ENCODE measurements at regions not wholly inside any gene's neighbourhood (a gene's known extent, or its start where the extent isn't known, plus 50 kb on each side); places are given as distances from the start of the nearest gene placed in this dataset.

DNA sequence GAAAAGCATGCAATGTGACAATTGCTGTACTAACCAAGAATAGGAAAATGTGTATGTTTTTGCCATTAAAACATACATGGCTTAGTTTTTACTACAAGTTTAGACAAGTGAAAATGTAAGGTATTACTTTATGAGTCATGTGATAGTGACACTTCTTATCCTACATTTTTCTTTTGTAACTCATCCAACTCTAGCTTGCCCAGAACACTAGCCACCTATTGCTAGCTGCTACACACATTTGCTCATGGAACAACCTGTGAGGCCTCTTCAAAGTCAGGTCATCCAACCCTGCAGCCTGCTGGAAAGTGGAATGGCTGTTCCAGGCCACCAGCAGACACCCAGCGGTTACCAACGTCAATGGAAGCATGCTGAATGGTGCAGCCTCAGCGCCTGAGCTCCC is 1043.9 kb downstream of the TMEM182 start:
- H2AFZ ChIP-seq = no peak overlapping the region
- H3K9ac ChIP-seq = no peak overlapping the region
- no peaks in the 10 kb centered on the region for H3K27me3 ChIP-seq (ENCODE audit: control insufficient read depth, insufficient read depth, low read length)
- H3K79me2 ChIP-seq = no peaks in the 10 kb centered on the region
- H3K4me2 ChIP-seq (ENCODE audit: low read length) = no peak overlapping the region
- H3K36me3 ChIP-seq (ENCODE audit: control insufficient read depth, insufficient read depth, low read length) = no peaks in the 10 kb centered on the region
- no peaks in the 10 kb centered on the region for H3K9me3 ChIP-seq (ENCODE audit: control insufficient read depth, low read length)
- no peak overlapping the region for H3K27ac ChIP-seq
- no peak overlapping the region for H3K4me3 ChIP-seq (ENCODE audit: low read depth, low read length)
- no peaks in the 10 kb centered on the region for H3K4me1 ChIP-seq
- TF ChIP-seq, protein P1, sequence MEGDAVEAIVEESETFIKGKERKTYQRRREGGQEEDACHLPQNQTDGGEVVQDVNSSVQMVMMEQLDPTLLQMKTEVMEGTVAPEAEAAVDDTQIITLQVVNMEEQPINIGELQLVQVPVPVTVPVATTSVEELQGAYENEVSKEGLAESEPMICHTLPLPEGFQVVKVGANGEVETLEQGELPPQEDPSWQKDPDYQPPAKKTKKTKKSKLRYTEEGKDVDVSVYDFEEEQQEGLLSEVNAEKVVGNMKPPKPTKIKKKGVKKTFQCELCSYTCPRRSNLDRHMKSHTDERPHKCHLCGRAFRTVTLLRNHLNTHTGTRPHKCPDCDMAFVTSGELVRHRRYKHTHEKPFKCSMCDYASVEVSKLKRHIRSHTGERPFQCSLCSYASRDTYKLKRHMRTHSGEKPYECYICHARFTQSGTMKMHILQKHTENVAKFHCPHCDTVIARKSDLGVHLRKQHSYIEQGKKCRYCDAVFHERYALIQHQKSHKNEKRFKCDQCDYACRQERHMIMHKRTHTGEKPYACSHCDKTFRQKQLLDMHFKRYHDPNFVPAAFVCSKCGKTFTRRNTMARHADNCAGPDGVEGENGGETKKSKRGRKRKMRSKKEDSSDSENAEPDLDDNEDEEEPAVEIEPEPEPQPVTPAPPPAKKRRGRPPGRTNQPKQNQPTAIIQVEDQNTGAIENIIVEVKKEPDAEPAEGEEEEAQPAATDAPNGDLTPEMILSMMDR (IDR thresholded peaks at IDR 0.05) = no peak

DNA sequence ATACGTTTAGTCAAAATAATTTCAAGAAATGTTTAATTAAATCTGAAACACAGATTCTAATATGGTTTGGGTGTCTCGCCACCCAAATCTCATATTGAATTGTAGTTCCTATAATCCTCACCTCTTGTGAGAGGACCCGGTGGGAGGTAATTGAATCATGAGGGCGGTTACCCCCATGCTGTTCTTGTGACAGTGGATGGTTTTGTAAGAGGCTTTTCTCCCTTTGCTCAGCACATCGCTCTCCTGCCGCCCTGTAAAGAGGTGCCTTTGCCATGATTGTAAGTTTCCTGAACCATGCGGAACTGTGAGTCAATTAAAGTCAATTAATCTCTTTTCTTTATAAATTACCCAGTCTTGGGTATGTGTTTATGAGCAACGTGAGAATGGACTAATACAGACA is 1045.1 kb upstream of the POU3F3 start:
- Histone ChIP-seq H3K79me2 (no peaks in the 10 kb centered on the region), H3K27ac (no peak overlapping the region), H3K9ac (no peak overlapping the region), H3K4me3 (ENCODE audit: low read depth, low read length) (no peak overlapping the region), H3K36me3 (ENCODE audit: control insufficient read depth, insufficient read depth, low read length) (no peaks in the 10 kb centered on the region), H3K4me2 (ENCODE audit: low read length) (no peak overlapping the region), H3K27me3 (ENCODE audit: control insufficient read depth, insufficient read depth, low read length) (no peaks in the 10 kb centered on the region), H3K4me1 (no peaks in the 10 kb centered on the region), H3K9me3 (ENCODE audit: control insufficient read depth, low read length) (no peaks in the 10 kb centered on the region), H2AFZ (no peak overlapping the region)
- TF ChIP-seq, protein P1 (IDR thresholded peaks at IDR 0.05) = no peak

DNA sequence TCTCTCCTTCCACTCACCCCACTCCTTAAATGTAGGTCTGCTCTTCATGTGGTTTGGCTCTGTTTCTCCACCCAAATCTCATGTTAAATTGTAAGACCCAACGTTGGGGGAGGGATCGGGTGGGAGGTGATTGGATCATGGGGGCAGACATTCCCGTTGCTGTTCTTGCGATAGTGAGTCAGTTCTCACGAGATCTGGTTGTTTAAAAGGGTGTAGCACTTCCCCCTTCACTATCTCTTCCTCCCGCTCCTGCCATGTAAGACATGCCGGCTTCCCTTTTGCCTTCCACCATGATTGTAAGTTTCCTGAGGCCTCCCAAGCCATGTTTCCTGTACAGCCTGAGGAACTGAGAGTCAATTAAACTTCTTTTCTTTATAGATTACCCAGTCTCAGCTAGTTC is 1044.5 kb upstream of the POU3F3 start:
- H3K27me3 ChIP-seq (ENCODE audit: control insufficient read depth, insufficient read depth, low read length) = no peaks in the 10 kb centered on the region
- no peaks in the 10 kb centered on the region for H3K4me1 ChIP-seq
- no peak overlapping the region for H2AFZ ChIP-seq
- H3K4me2 ChIP-seq (ENCODE audit: low read length) = no peak overlapping the region
- H3K9ac ChIP-seq = no peak overlapping the region
- H3K4me3 ChIP-seq (ENCODE audit: low read depth, low read length) = no peak overlapping the region
- H3K9me3 ChIP-seq (ENCODE audit: control insufficient read depth, low read length) = no peaks in the 10 kb centered on the region
- TF ChIP-seq, protein P1 (IDR thresholded peaks at IDR 0.05) = no peak
- H3K79me2 ChIP-seq = no peaks in the 10 kb centered on the region
- H3K27ac ChIP-seq = no peak overlapping the region
- H3K36me3 ChIP-seq (ENCODE audit: control insufficient read depth, insufficient read depth, low read length) = no peaks in the 10 kb centered on the region

DNA sequence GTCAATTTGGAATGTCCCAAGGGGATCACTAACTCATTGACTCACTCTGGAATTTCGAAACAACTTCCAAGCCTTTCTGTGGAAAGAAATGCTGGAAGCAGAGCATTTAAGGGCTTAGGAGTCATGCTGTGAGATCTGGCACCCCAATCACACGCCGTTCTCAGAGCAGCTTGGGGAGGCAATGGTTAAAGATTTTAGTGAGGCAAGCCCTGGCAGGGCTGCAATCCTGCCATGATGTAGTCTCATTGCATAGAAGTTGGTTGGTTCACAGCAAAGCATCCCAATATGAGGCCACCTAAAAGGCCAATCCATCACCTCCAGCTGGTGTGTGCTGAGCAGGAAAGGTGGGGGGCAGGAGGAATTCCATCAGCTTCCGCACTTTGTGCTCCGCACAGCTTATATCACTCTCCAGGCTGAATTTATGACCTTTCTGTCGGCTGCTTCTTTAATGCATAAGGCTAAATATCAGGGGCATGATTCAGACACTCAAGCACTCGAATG is 1043.9 kb upstream of the POU3F3 start:
- Histone ChIP-seq H3K36me3 (ENCODE audit: control insufficient read depth, insufficient read depth, low read length) (no peaks in the 10 kb centered on the region), H2AFZ (no peak overlapping the region), H3K27me3 (ENCODE audit: control insufficient read depth, insufficient read depth, low read length) (no peaks in the 10 kb centered on the region), H3K4me2 (ENCODE audit: low read length) (no peak overlapping the region), H3K79me2 (no peaks in the 10 kb centered on the region), H3K4me3 (ENCODE audit: low read depth, low read length) (no peak overlapping the region), H3K27ac (no peak overlapping the region), H3K9ac (no peak overlapping the region), H3K9me3 (ENCODE audit: control insufficient read depth, low read length) (no peaks in the 10 kb centered on the region), H3K4me1 (no peaks in the 10 kb centered on the region)
- TF ChIP-seq, protein P1 (IDR thresholded peaks at IDR 0.05) = no peak

DNA sequence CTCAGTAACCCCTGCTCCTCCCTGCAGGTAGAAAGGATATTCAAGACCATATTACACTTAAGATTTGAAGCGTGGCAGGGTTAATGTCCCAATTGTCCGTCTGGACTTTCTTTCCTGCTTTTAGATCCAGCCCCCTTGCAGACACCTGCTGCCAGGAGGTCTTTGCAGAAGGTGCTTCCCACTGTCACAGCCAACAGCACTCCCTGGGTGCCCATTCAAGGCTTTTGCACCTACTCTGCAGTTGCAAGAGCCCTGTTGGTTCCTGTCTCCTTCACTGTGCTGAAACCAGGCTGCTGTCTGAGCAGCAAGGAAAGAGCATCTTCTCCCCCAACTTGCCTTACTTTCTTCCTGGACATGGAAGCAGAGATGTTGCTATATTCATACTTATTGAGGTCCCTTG is 1043.0 kb upstream of the POU3F3 start:
- no peak overlapping the region for H3K9ac ChIP-seq
- H3K4me1 ChIP-seq = no peaks in the 10 kb centered on the region
- H3K79me2 ChIP-seq = no peaks in the 10 kb centered on the region
- no peak overlapping the region for H3K27ac ChIP-seq
- TF ChIP-seq, protein P1 (IDR thresholded peaks at IDR 0.05) = no peak
- no peak overlapping the region for H2AFZ ChIP-seq
- no peaks in the 10 kb centered on the region for H3K27me3 ChIP-seq (ENCODE audit: control insufficient read depth, insufficient read depth, low read length)
- H3K36me3 ChIP-seq (ENCODE audit: control insufficient read depth, insufficient read depth, low read length) = no peaks in the 10 kb centered on the region
- no peak overlapping the region for H3K4me2 ChIP-seq (ENCODE audit: low read length)
- H3K4me3 ChIP-seq (ENCODE audit: low read depth, low read length) = no peak overlapping the region
- H3K9me3 ChIP-seq (ENCODE audit: control insufficient read depth, low read length) = no peaks in the 10 kb centered on the region
